Neuronal stem cell (in vitro differentiated cells): ENCODE measurements at regions not wholly inside any gene's neighbourhood (a gene's known extent, or its start where the extent isn't known, plus 50 kb on each side); places are given as distances from the start of the nearest gene placed in this dataset.

Experiments used
- DNase-seq: peaks from one replicate; pipeline ENCODE4 v3.0.0-alpha.2; 2013; ENCODE audit warnings: low spot score
- H2AFZ ChIP-seq: one replicate; pipeline ENCODE4 v1.6.1; 2013; ENCODE audit warnings: mild to moderate bottlenecking, low read length, inconsistent platforms
- H2AK5ac ChIP-seq: 2 replicates; pipeline ENCODE4 v1.6.1; 2013; ENCODE audit warnings: low read depth, mild to moderate bottlenecking, inconsistent platforms, low read length, moderate library complexity, mixed read lengths
- H2BK120ac ChIP-seq: 2 replicates; pipeline ENCODE4 v1.6.1; 2013; ENCODE audit warnings: low read depth, mild to moderate bottlenecking, inconsistent platforms, low read length, moderate library complexity, mixed read lengths
- H2BK12ac ChIP-seq: one replicate; pipeline ENCODE4 v1.6.1; 2013; ENCODE audit warnings: low read length, inconsistent platforms
- H2BK15ac ChIP-seq: 2 replicates; pipeline ENCODE4 v1.6.1; 2013; ENCODE audit warnings: mild to moderate bottlenecking, low read length, inconsistent platforms, mixed read lengths
- H2BK5ac ChIP-seq: one replicate; pipeline ENCODE4 v1.6.1; 2013; ENCODE audit warnings: inconsistent platforms, mild to moderate bottlenecking, low read length, moderate library complexity
- H3K14ac ChIP-seq: one replicate; pipeline ENCODE4 v1.6.1; 2013; ENCODE audit warnings: low read length, inconsistent platforms
- H3K18ac ChIP-seq: 2 replicates; pipeline ENCODE4 v1.6.1; 2013; ENCODE audit warnings: low read length, inconsistent platforms
- H3K23ac ChIP-seq: 2 replicates; pipeline ENCODE4 v1.6.1; 2013; ENCODE audit warnings: low read depth, mild to moderate bottlenecking, mixed read lengths, low read length, inconsistent platforms; ENCODE audit not compliant: poor library complexity
- H3K27ac ChIP-seq: replicated peaks from 3 replicates; pipeline ENCODE4 v1.5.1; 2013; ENCODE audit warnings: low read length, inconsistent platforms
- H3K27me3 ChIP-seq, 3 experiments: 2 replicates each; pipeline ENCODE4 v1.6.1; 2013; ENCODE audit warnings: low read length in 3 of 3, mild to moderate bottlenecking in 2 of 3, inconsistent platforms in 1 of 3, low read depth in 1 of 3, mixed read lengths in 1 of 3, moderate library complexity in 1 of 3; ENCODE audit not compliant: control insufficient read depth in 3 of 3, insufficient read depth in 3 of 3
- H3K36me3 ChIP-seq, 2 donors: replicated peaks in 1 of 2; 2 replicates each; pipeline ENCODE4 v1.6.1; 2013; ENCODE audit warnings: low read length in 2 of 2; ENCODE audit not compliant: control insufficient read depth in 2 of 2, insufficient read depth in 2 of 2
- H3K4ac ChIP-seq: 2 replicates; pipeline ENCODE4 v1.6.1; 2013; ENCODE audit warnings: inconsistent platforms, mild to moderate bottlenecking, low read length, moderate library complexity
- H3K4me1 ChIP-seq, 2 donors: 1 replicate in 1 of 2; 2 replicates in 1 of 2; pipeline ENCODE4 v1.6.1; 2013; ENCODE audit warnings: low read length in 2 of 2, low read depth in 1 of 2; ENCODE audit not compliant: control insufficient read depth in 2 of 2, insufficient read depth in 1 of 2
- H3K4me2 ChIP-seq: one replicate; pipeline ENCODE4 v1.6.1; 2013; ENCODE audit warnings: mild to moderate bottlenecking, low read length, inconsistent platforms; ENCODE audit not compliant: insufficient read depth, poor library complexity, severe bottlenecking
- H3K4me3 ChIP-seq, 2 donors: 2 replicates each; pipeline ENCODE4 v1.5.1; 2013; ENCODE audit warnings: low read length in 2 of 2, mild to moderate bottlenecking in 2 of 2, inconsistent platforms in 1 of 2, moderate library complexity in 1 of 2
- H3K79me1 ChIP-seq: one replicate; pipeline ENCODE4 v1.6.1; 2013; ENCODE audit warnings: low read depth, mild to moderate bottlenecking, inconsistent platforms, low read length, moderate library complexity
- H3K9ac ChIP-seq: one replicate; pipeline ENCODE4 v1.6.1; 2013; ENCODE audit warnings: mild to moderate bottlenecking, low read depth, low read length, inconsistent platforms; ENCODE audit not compliant: poor library complexity
- H3K9me3 ChIP-seq, 2 donors: replicated peaks in 1 of 2; 2 replicates each; pipeline versions ENCODE3 to v1.6.1; 2013; ENCODE audit warnings: low read length in 2 of 2, mild to moderate bottlenecking in 2 of 2, inconsistent platforms in 1 of 2, low read depth in 1 of 2, mixed read lengths in 1 of 2, moderate library complexity in 1 of 2; ENCODE audit not compliant: control insufficient read depth in 2 of 2, insufficient read depth in 1 of 2
- H4K8ac ChIP-seq: one replicate; pipeline ENCODE4 v1.6.1; 2013; ENCODE audit warnings: low read depth, mild to moderate bottlenecking, inconsistent platforms, low read length, moderate library complexity
- H4K91ac ChIP-seq: one replicate; pipeline ENCODE4 v1.6.1; 2013; ENCODE audit warnings: low read length, low read depth, mild to moderate bottlenecking, inconsistent platforms; ENCODE audit not compliant: poor library complexity
- WGBS, 2 donors: extraction: QIAGEN DNeasy Blood & Tissue Kit; methylation state at CpG; one replicate each; pipeline ENCODE4 v1.1.7; 2013; ENCODE audit warnings: missing lambda C conversion rate in 2 of 2, mixed read lengths in 1 of 2; ENCODE audit not compliant: insufficient read length in 2 of 2, insufficient replicate concordance in 1 of 2; ENCODE audit errors: extremely low coverage in 2 of 2; 5-methylcytosine and 5-hydroxymethylcytosine counted together

- H3K4me2 ChIP-seq: no peak overlapping the region
- H2BK12ac ChIP-seq: no peak overlapping the region
- no CpG with 5 or more reads among the region's 2 CpGs for WGBS, 2 donors
- H3K9me3 ChIP-seq: no peaks in the 10 kb centered on the region
- H2BK120ac ChIP-seq: no peak overlapping the region
- DNase-seq: no peak
- no peak overlapping the region for H2BK15ac ChIP-seq
- H3K18ac ChIP-seq: no peak overlapping the region
- no peaks in the 10 kb centered on the region for H3K27me3 ChIP-seq
- no peak overlapping the region for H3K9ac ChIP-seq
- no peak overlapping the region for H4K8ac ChIP-seq
- no peak overlapping the region for H3K27ac ChIP-seq
- H2AK5ac ChIP-seq: no peak overlapping the region
- no peaks in the 10 kb centered on the region for H3K4me1 ChIP-seq
- no peak overlapping the region for H3K23ac ChIP-seq
- H3K79me1 ChIP-seq: no peaks in the 10 kb centered on the region
- H2AFZ ChIP-seq: no peak overlapping the region
- no peak overlapping the region for H4K91ac ChIP-seq
- H2BK5ac ChIP-seq: no peak overlapping the region
- H3K14ac ChIP-seq: no peak overlapping the region
- no peak overlapping the region for H3K4ac ChIP-seq
- no peaks in the 10 kb centered on the region for H3K36me3 ChIP-seq
- no peak overlapping the region for H3K4me3 ChIP-seq
Observed at GRCh38 chr13:65054277-65054676, 2175.9 kb downstream of the PCDH9 start.

- no peak overlapping the region for H3K4me3 ChIP-seq
- H3K4me2 ChIP-seq: no peak overlapping the region
- no peak overlapping the region for H2BK12ac ChIP-seq
- DNase-seq: no peak
- no peak overlapping the region for H4K8ac ChIP-seq
- H2BK15ac ChIP-seq: no peak overlapping the region
- no peak overlapping the region for H3K4ac ChIP-seq
- H2BK120ac ChIP-seq: no peak overlapping the region
- no peaks in the 10 kb centered on the region for H3K36me3 ChIP-seq
- no peak overlapping the region for H3K18ac ChIP-seq
- no peaks in the 10 kb centered on the region for H3K9me3 ChIP-seq
- H3K23ac ChIP-seq: no peak overlapping the region
- no peak overlapping the region for H3K9ac ChIP-seq
- H3K27ac ChIP-seq: no peak overlapping the region
- no CpG with 5 or more reads among the region's 1 CpG for WGBS, 2 donors
- no peak overlapping the region for H2AK5ac ChIP-seq
- H2BK5ac ChIP-seq: no peak overlapping the region
- peaks cover 0 to 2% of the 10 kb centered on the region in 2 donors for H3K4me1 ChIP-seq
- no peaks in the 10 kb centered on the region for H3K27me3 ChIP-seq
- no peak overlapping the region for H4K91ac ChIP-seq
- H2AFZ ChIP-seq: no peak overlapping the region
- H3K79me1 ChIP-seq: no peaks in the 10 kb centered on the region
- no peak overlapping the region for H3K14ac ChIP-seq
Observed at GRCh38 chr13:65036999-65037398, 2193.1 kb downstream of the PCDH9 start.

GRCh38 chr13:65035302-65035701 is 2194.8 kb downstream of the PCDH9 start:
- Histone ChIP-seq H2BK120ac (no peak overlapping the region), H3K18ac (no peak overlapping the region), H3K36me3 (no peaks in the 10 kb centered on the region), H4K8ac (no peak overlapping the region), H3K4me1 (peaks cover 0 to 2% of the 10 kb centered on the region in 2 donors), H3K27me3 (no peaks in the 10 kb centered on the region), H3K4me3 (no peak overlapping the region), H2AK5ac (no peak overlapping the region), H3K9me3 (no peaks in the 10 kb centered on the region), H3K23ac (no peak overlapping the region), H2AFZ (no peak overlapping the region), H4K91ac (no peak overlapping the region), H2BK12ac (no peak overlapping the region), H3K14ac (no peak overlapping the region), H3K79me1 (no peaks in the 10 kb centered on the region), H2BK5ac (no peak overlapping the region), H3K4me2 (no peak overlapping the region), H3K9ac (no peak overlapping the region), H2BK15ac (no peak overlapping the region), H3K27ac (no peak overlapping the region), H3K4ac (no peak overlapping the region)
- DNase-seq: no peak

GRCh38 chr13:65034266-65034665 is 2195.9 kb downstream of the PCDH9 start:
- no peaks in the 10 kb centered on the region for H3K9me3 ChIP-seq
- no peak overlapping the region for H2AK5ac ChIP-seq
- no CpG with 5 or more reads among the region's 22 CpGs for WGBS, 2 donors

More at GRCh38 chr13:65034266-65034665, 2195.9 kb downstream of the PCDH9 start:
- no peak overlapping the region for H3K18ac ChIP-seq
- no peak overlapping the region for H3K4ac ChIP-seq
- no peak overlapping the region for H3K27ac ChIP-seq
- H3K14ac ChIP-seq: no peak overlapping the region
- H2BK12ac ChIP-seq: no peak overlapping the region
- no peak overlapping the region for H3K4me3 ChIP-seq
- H2BK15ac ChIP-seq: no peak overlapping the region
- H3K9ac ChIP-seq: no peak overlapping the region
- no peak overlapping the region for H4K8ac ChIP-seq
- no peak overlapping the region for H2BK5ac ChIP-seq
- H2BK120ac ChIP-seq: no peak overlapping the region
- H2AFZ ChIP-seq: no peak overlapping the region
- no peak overlapping the region for H4K91ac ChIP-seq
- H3K4me1 ChIP-seq: peaks cover 0 to 2% of the 10 kb centered on the region in 2 donors
- no peak overlapping the region for H3K4me2 ChIP-seq
- H3K36me3 ChIP-seq: no peaks in the 10 kb centered on the region
- no peak for DNase-seq
- no peaks in the 10 kb centered on the region for H3K79me1 ChIP-seq
- H3K23ac ChIP-seq: no peak overlapping the region
- no peaks in the 10 kb centered on the region for H3K27me3 ChIP-seq
